Limb (tissue), 2 donors: ENCODE measurements at regions not wholly inside any gene's neighbourhood (a gene's known extent, or its start where the extent isn't known, plus 50 kb on each side); places are given as distances from the start of the nearest gene placed in this dataset.

Experiments
- DNase-seq, 2 donors: peaks; one replicate each; pipeline ENCODE4 v3.0.0-alpha.2; 2016; ENCODE audit errors: extremely low spot score in 2 of 2

DNA sequence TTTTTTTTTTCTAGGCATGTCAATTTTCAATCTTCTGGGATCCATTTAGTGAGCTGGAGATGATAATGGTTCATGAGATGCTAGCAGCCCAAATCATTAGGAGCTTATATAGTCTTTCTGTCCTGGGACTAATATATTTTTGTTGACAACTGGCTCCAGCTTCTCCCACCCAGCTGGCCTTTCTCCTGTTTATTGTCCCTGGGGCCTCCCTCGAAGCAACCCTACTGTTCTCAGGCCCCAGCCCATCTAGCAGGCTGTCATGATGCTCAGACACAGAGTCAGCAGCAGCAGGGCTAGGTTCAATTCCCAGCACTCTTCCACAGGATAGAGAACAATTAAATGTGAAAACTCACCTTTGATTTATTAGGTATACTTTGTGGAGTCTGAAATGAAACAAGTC is 127.6 kb upstream of the MID1 start:
- no peak for DNase-seq

DNA sequence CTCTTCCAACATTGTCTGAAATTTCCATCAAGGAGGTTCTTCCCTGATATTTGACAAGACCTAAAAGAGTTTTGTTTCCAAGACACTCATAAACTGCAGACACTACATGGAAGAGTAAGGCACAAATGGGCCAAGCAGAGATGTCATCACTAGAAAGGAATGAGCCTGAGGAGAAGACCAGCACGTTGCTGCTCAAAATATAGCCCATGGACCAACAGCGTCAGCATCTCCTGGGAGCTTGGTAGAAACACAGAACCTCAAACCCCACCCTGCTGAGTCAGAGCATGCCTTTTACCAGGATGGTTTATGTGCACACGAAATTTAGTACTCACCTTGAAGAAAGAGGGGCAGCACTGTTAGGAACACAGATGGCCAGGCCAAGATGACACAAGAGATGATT is 128.7 kb upstream of the MID1 start:
- no peak for DNase-seq

DNA sequence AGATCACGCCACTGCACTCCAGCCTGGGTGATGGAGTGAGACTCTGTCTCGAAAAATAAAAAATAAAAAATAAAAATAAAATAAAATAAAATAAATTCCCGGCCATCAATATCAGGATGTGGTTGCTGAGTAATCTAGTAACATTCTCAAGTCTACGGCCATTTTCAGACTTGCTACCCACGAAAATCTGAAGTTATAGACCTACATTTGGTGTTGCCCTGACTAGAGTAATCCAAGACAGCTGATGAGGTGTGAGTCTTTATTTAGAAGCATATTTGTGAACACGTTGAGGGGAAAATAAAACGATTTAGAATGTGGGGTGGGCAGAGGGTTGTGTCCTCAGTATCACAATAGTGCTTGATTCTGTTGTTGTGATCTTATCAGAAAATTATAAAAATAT is 130.2 kb upstream of the MID1 start:
- DNase-seq = no peak

DNA sequence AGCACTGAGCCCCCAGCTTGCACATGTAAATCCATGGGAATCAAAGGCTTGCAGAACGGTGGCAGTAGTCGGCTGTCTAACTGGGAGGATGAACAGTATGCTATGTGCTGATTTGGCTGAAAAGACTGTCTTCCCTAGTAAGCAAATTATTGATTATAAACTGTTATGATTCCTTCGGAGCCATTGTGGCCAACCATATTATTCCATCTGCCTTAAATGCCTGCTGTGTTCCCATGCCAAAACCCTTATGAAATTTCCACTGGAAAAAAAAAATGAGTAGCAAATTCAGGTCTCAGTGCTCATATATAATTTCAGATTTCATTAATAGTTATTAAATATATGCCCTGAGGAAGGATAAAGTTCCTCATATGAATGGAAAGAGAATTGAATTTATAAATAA is 132.7 kb upstream of the MID1 start:
- DNase-seq = no peak

GRCh38 chrX:10754445-10754844 is 134.1 kb upstream of the MID1 start:
- no peak for DNase-seq

DNA sequence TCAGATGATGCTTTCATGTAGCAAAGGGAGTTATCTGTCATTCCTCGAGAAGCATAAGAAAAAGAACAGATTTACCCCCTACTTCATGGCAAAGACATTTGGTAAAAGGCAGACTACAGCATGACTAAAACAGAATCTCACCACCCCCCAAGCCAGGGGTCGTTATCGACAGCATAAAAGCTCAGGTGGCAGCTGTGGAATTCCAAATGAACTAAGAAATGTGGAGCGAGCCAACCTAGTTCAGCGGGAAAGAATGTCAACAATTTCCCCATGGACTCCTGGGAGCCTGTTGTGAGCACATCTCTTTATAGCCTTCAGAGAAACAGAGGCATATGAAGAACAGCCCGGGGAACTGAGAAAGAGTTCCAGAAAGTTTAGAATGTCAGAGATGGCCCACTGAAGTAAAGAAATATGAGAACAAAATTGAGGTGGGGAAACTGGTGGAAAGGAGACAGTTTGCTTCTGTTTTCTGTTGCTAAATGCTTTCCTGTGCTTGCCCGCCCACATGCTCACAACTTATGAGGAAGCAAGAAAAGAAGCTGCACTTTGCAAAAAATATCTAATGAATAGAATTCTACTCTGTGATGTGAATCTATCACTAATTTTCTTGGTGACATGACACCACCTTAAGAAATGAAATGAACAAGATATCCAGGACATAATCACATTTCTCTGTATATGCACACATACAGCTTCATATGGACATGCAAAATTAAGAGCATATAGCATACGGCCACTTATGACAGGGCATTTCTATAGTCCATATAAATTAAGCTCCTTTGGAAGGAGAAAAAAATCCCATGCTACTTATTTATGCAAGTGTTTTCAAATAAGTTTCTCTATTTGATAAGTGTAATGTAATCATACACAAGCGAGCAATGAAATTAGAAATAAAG is 135.3 kb upstream of the MID1 start:
- peak in 1 of 2 donors; percentile 20 for DNase-seq

DNA sequence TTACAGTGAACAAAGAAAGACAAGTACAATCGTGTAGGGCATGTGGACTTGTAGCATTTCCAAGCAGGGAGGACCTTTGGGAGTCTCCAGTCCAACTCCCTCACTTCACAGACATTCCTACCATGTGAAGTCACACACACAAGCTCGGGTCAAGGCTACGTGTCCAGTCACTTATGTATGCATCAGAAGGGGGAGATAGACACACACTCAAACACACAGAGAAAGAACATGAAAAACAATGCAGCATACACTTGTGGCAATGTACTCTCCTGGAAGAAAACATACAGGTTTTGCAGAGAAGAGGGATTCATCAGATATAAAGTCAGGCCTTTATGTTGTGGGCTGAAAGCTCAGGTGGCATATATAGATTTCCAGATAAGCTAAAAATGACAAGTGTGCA is 136.1 kb upstream of the MID1 start:
- DNase-seq = no peak

DNA sequence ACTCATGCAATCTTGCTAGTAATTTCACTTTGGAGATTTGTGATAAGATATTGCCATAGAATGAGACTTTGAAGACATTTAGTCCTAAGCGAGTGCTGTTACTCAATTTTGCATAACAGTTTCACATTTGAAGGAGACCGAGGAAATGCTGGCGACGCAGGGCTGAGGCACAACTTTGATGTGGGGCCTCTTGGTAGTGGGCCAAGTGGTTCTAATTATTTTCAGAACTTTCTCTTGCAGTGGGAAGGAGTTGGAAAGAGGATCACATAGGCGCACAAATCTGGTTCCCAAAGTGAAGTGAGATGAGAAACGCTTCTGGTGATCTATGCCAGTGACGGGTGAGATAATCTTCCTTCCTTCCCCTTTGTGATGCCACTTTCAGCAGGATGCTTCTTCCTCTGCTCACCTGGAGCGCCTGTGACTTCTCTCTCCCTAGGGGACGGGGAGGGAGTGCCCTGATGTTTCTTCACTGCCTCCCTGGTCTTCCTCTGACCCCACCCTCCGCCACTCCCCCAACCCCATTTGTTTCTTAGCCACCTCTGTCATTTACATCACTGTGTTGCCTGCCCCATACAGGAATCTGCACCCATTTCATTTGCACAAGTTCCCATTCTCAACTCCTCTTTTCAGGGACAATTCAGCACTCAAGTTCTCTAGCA is 138.9 kb upstream of the MID1 start:
- DNase-seq = no peak

GRCh38 chrX:10761447-10761846 is 141.1 kb upstream of the MID1 start:
- DNase-seq = no peak

DNA sequence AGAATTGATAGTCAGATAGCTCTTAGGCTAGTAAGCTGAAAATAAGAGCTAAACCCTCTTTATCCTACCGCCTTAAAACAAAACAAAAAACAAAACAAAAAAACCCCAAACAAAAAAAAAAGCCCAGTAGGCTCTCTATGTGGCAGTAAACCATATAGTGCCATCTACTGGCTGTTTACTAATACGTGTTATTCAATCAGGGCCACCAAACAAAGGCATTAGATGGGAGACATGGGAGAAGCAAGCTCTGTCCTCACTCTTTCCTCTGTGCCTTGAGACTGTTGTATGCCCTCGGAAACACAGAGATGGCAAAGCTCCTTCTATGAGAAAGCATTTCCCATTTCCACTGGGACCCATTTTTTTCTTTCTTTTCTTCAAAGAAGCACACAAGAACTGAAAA is 148.8 kb upstream of the MID1 start:
- peak in 1 of 2 donors; percentile 25 for DNase-seq

- DNase-seq = no peak
Observed at GRCh38 chrX:10769696-10770619, 149.6 kb upstream of the MID1 start.

- no peak for DNase-seq
Observed at GRCh38 chrX:10773318-10773717, 152.9 kb upstream of the MID1 start.

- DNase-seq = no peak
Observed at GRCh38 chrX:10781847-10782530, 161.6 kb upstream of the MID1 start.

GRCh38 chrX:10783451-10783995 is 163.1 kb upstream of the MID1 start:
- no peak for DNase-seq

GRCh38 chrX:10787264-10787663 is 166.9 kb upstream of the MID1 start:
- no peak for DNase-seq

GRCh38 chrX:10794203-10794630 is 173.8 kb upstream of the MID1 start:
- DNase-seq = no peak

GRCh38 chrX:10795721-10796120 is 175.3 kb upstream of the MID1 start:
- no peak for DNase-seq

DNA sequence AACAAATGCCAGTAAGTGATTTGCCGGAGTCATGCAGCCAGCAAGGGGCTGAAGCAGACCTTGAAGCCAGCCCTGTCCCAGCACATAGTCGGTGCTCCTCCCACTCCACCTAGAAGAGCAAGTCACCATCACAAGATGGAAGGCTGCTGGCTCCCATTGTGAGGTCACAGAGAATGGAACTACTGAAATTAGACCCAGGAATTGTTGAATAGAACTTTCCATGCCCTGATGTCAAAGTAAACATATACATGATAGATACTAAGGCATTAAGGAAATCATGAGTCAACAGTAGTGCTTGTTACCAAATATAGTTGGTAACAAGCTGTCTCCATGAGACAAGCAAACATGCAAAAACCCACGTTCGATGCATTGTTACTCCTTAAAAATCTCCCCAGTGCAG is 177.1 kb upstream of the MID1 start:
- no peak for DNase-seq

- no peak for DNase-seq
Observed at GRCh38 chrX:10798041-10798440, 177.7 kb upstream of the MID1 start.

GRCh38 chrX:10800796-10801195 is 180.4 kb upstream of the MID1 start:
- no peak for DNase-seq

DNA sequence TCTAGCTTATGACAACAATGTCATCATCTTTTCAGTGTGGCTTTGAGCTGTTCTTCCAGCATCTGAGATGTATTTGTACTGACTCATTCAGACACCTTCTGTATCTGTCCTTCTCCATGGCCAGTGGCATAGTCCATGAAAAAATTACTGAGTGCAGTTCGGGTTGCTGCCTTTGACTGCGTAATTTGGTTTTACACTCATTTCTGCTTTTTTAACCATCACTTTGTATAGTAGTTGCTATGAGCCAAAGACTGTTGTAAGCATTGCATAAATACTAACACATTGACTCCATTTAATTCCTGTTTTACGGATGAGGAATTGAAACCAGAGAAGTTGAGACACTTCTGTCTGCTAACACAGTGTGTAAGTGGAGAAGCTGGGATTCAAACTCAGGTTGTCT is 190.7 kb upstream of the MID1 start:
- DNase-seq = no peak
